HCT116 (cell line): ENCODE measurements at regions not wholly inside any gene's neighbourhood (a gene's known extent, or its start where the extent isn't known, plus 50 kb on each side); places are given as distances from the start of the nearest gene placed in this dataset.

Experiments
- ATAC-seq: fragments of 200-7000 bp; cut with Tn5 transposase; 2 replicates; pipeline ENCODE4 v1.9.1; 2020; ENCODE audit warnings: mild to moderate bottlenecking, moderate library complexity
- BruUV-seq: library from RNA; stranded (reverse); fragments of 400-500 nt; replicated peaks from 2 replicates; lab custom pipeline; 2021; lab: Mats Ljungman, UMichigan
- CTCF ChIA-PET: fragments of 300-600 bp; sonication (Branson Sonifier 250); formaldehyde crosslinking; loops from one replicate; lab custom pipeline; 2021; ENCODE audit warnings: antibody characterized with exemption; lab: Charles Lee
- POLR2A ChIA-PET: fragments of 300-600, 350-600 bp; sonication (Branson Sonifier 250); formaldehyde crosslinking; loops from one replicate; lab custom pipeline; 2021; ENCODE audit warnings: antibody characterized with exemption; lab: Charles Lee
- RAD21 ChIA-PET, 2 experiments: fragments of 300-600 bp; sonication (Branson Sonifier 250); formaldehyde crosslinking; loops; one replicate each; lab custom pipeline; 2023; ENCODE audit warnings: low total read pairs in 2 of 2; ENCODE audit not compliant: uncharacterized antibody in 2 of 2, unreplicated experiment in 2 of 2, low non-redundant PET in 1 of 2; lab: Charles Lee
- DNase-seq: peaks from one replicate; pipeline ENCODE4 v3.0.0-alpha.2; 2010; ENCODE audit warnings: low read depth, low spot score
- H2AFZ ChIP-seq: fragments of 200-600 bp; shearing (Covaris generic), sonication (generic); 2 replicates; pipeline ENCODE4 v1.6.1; 2017; ENCODE audit warnings: low read depth, mixed run types, mixed read lengths, antibody characterized with exemption, low read length; ENCODE audit not compliant: poor library complexity, severe bottlenecking
- H3K27ac ChIP-seq: 2 replicates; pipeline ENCODE4 v1.5.1; 2012; ENCODE audit warnings: low read depth, low read length
- H3K27me3 ChIP-seq: fragments of 200-600 bp; sonication (generic); 2 replicates; pipeline ENCODE4 v1.6.1; 2016; ENCODE audit warnings: mixed run types, low read length, mixed read lengths; ENCODE audit not compliant: insufficient read depth
- H3K36me3 ChIP-seq, 2 experiments: fragments of 200-500 bp in 1 of 2; fragments of 200-600 bp in 1 of 2; sonication (Bioruptor generic) in 1 of 2; sonication (generic) in 1 of 2; 2 replicates each; pipeline versions ENCODE4 v1.5.1 to v1.6.1; 2014 to 2016; ENCODE audit warnings: low read length in 2 of 2, inconsistent platforms in 1 of 2, mixed read lengths in 1 of 2, mixed run types in 1 of 2; ENCODE audit not compliant: insufficient read depth in 2 of 2, control insufficient read depth in 1 of 2
- H3K4me1 ChIP-seq, 2 experiments: fragments of 200-600 bp in 1 of 2; sonication (generic) in 1 of 2; 2 replicates each; pipeline versions ENCODE4 v1.5.1 to v1.6.1; 2012 to 2017; ENCODE audit warnings: low read length in 2 of 2, inconsistent platforms in 1 of 2, mild to moderate bottlenecking in 1 of 2, mixed read lengths in 1 of 2, mixed run types in 1 of 2, moderate library complexity in 1 of 2; ENCODE audit not compliant: insufficient read depth in 2 of 2, control insufficient read depth in 1 of 2
- H3K4me2 ChIP-seq: fragments of 200-600 bp; sonication (generic); 2 replicates; pipeline ENCODE4 v1.6.1; 2017; ENCODE audit warnings: mixed run types, low read length, mixed read lengths
- H3K4me3 ChIP-seq, 2 experiments: fragments of 200-600 bp in 1 of 2; sonication (generic) in 1 of 2; replicated peaks in 1 of 2; 2 replicates each; pipeline ENCODE4 v1.5.1; 2011 to 2016; ENCODE audit warnings: low read length in 2 of 2, control low read depth in 1 of 2, low read depth in 1 of 2, mild to moderate bottlenecking in 1 of 2, mixed read lengths in 1 of 2, mixed run types in 1 of 2
- H3K79me2 ChIP-seq: fragments of 200-600 bp; sonication (generic); 2 replicates; pipeline ENCODE4 v1.6.1; 2017; ENCODE audit warnings: mild to moderate bottlenecking, mixed run types, low read length, moderate library complexity, mixed read lengths; ENCODE audit not compliant: insufficient read depth
- H3K9ac ChIP-seq: fragments of 200-600 bp; sonication (generic); 2 replicates; pipeline ENCODE4 v1.6.1; 2016; ENCODE audit warnings: low read length, mixed read lengths
- H3K9me2 ChIP-seq: fragments of 200-600 bp; sonication (generic), shearing (Covaris generic); 2 replicates; pipeline ENCODE4 v1.6.1; 2017; ENCODE audit warnings: mixed run types, mild to moderate bottlenecking, moderate library complexity; ENCODE audit not compliant: insufficient read depth
- H3K9me3 ChIP-seq, 2 experiments: fragments of 200-500 bp in 1 of 2; fragments of 200-600 bp in 1 of 2; sonication (Bioruptor generic) in 1 of 2; sonication (generic) in 1 of 2; 2 replicates each; pipeline ENCODE4 v1.6.1; 2014 to 2017; ENCODE audit warnings: low read length in 2 of 2, mixed read lengths in 2 of 2, inconsistent platforms in 1 of 2, low read depth in 1 of 2, mild to moderate bottlenecking in 1 of 2, mixed run types in 1 of 2, moderate library complexity in 1 of 2; ENCODE audit not compliant: control insufficient read depth in 1 of 2, insufficient read depth in 1 of 2
- H4K20me1 ChIP-seq: fragments of 200-600 bp; sonication (generic), shearing (Covaris generic); 2 replicates; pipeline ENCODE4 v1.6.1; 2017; ENCODE audit warnings: mixed run types, mild to moderate bottlenecking, moderate library complexity; ENCODE audit not compliant: insufficient read depth
- CEBPB ChIP-seq: IDR thresholded peaks from 2 replicates; pipeline ENCODE4 v1.6.1; 2012; ENCODE audit warnings: low read depth
- ELF1 ChIP-seq: IDR thresholded peaks from 2 replicates; pipeline ENCODE4 v1.6.1; 2012; ENCODE audit warnings: low read depth, borderline replicate concordance
- EZH2phosphoT487 ChIP-seq: fragments of 200-600 bp; IDR thresholded peaks from 2 replicates; pipeline ENCODE4 v1.6.1; 2018; ENCODE audit warnings: antibody characterized with exemption, borderline replicate concordance
- JUND ChIP-seq: IDR thresholded peaks from 2 replicates; pipeline ENCODE4 v1.6.1; 2012
- POLR2A ChIP-seq: IDR thresholded peaks from 2 replicates; pipeline ENCODE4 v1.7.0; 2011; ENCODE audit warnings: borderline replicate concordance; ENCODE audit not compliant: insufficient read depth, insufficient read length; ENCODE audit errors: extremely low read depth
- POLR2AphosphoS5 ChIP-seq: IDR thresholded peaks from 2 replicates; pipeline ENCODE4 v1.6.1; 2011; ENCODE audit warnings: mild to moderate bottlenecking, low read depth, low read length, moderate library complexity
- RAD21 ChIP-seq: IDR thresholded peaks from 2 replicates; pipeline ENCODE4 v1.6.1; 2012; ENCODE audit warnings: low read depth, mild to moderate bottlenecking
- SIN3A ChIP-seq: IDR thresholded peaks from 2 replicates; pipeline ENCODE4 v1.6.1; 2012; ENCODE audit warnings: low read depth
- SP1 ChIP-seq: IDR thresholded peaks from 2 replicates; pipeline ENCODE4 v1.6.1; 2012; ENCODE audit warnings: low read depth
- SRF ChIP-seq: IDR thresholded peaks from 2 replicates; pipeline ENCODE4 v1.6.1; 2012; ENCODE audit warnings: low read depth
- TCF7L2 ChIP-seq: IDR thresholded peaks from 2 replicates; pipeline ENCODE4 v1.7.0; 2011; ENCODE audit warnings: borderline replicate concordance, inconsistent platforms; ENCODE audit not compliant: insufficient read depth, insufficient read length; ENCODE audit errors: extremely low read depth
- ZFX ChIP-seq: fragments of 450-650 bp; IDR thresholded peaks from 2 replicates; pipeline ENCODE4 v1.6.1; 2017
- ZNF274 ChIP-seq: fragments of 200-500 bp; sonication (Bioruptor generic); IDR thresholded peaks from 2 replicates; pipeline ENCODE4 v1.6.1; 2014; ENCODE audit warnings: mild to moderate bottlenecking, low read depth, low read length, inconsistent platforms
- intact Hi-C: fragments of 100-400 bp; cut with micrococcal nuclease; formaldehyde crosslinking; loops from 2 replicates; pipeline ENCODE4 v1.10.0; 2022
- TF ChIP-seq, protein P1 (sequence below): IDR thresholded peaks from 2 replicates; pipeline ENCODE4 v1.6.1; 2012; ENCODE audit warnings: low read depth
- TF ChIP-seq, protein P2 (sequence below): IDR thresholded peaks from 2 replicates; pipeline ENCODE4 v1.6.1; 2012
- TF ChIP-seq, protein P3 (sequence below): IDR thresholded peaks from 2 replicates; pipeline ENCODE4 v1.6.1; 2011; ENCODE audit warnings: mild to moderate bottlenecking, low read length, moderate library complexity; ENCODE audit not compliant: insufficient replicate concordance; ENCODE audit errors: extremely low read depth
- TF ChIP-seq, protein P4 (sequence below), 3 experiments: fragments of 200-600 bp in 1 of 3; sonication (generic) in 1 of 3; IDR thresholded peaks in 2 of 3; conservative IDR thresholded peaks in 1 of 3; 2 replicates each; pipeline ENCODE4 v1.5.1; 2012 to 2017; ENCODE audit warnings: low read depth in 2 of 3, low read length in 2 of 3, antibody characterized with exemption in 1 of 3, borderline replicate concordance in 1 of 3, control low read depth in 1 of 3, mild to moderate bottlenecking in 1 of 3, mixed read lengths in 1 of 3, mixed run types in 1 of 3, moderate library complexity in 1 of 3; ENCODE audit not compliant: insufficient read depth in 1 of 3
- TF ChIP-seq, protein P5 (sequence below): IDR thresholded peaks from 2 replicates; pipeline ENCODE4 v1.6.1; 2012

DNA sequence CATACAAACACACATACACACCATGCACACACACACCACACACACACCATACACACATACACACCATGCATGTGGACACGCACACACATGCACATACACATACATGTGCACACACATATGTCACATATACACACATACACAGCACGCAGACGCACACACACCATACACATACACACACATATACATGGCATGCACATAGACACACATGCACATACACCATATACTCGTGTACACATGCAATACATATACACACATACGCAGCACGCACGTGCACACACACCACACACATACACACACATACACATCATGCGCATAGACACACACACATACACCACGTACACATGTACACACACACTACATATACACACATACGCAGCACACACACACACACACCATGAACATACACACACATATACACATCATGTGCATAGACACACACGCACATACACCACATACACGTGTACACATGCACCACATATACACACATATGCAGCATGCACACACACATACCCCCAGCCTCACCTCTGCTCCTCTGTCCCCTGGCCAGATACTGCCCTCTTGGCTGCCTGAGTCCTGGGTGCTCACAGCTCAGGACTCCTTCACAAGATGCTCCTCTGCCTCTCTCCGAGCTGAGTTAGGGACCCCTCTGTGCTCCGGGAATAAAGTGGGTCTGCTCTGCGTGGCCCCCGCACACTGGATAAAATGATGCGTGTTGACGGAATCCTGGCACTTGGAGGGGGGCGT, 70.9 kb upstream of the ARHGEF7 start:
- H3K4me3 ChIP-seq, result no peak overlapping the region
- peaks cover 0 to 21% of the 10 kb centered on the region in 2 experiments; a peak in 2 of 4 replicates for H3K4me1 ChIP-seq
- CTCF ChIA-PET, result no interaction called here
- no peak overlapping the region for H3K9ac ChIP-seq
- BruUV-seq, result no TSS peak
- no peak for DNase-seq
- intact Hi-C loops, result loop anchor here (10.0 kb wide), 1 partner anchor 129 kb away; the partner anchor contains the start of gene ANKRD10
- POLR2A ChIA-PET, result no interaction called here
- H4K20me1 ChIP-seq, result no peaks in the 10 kb centered on the region
- peak overlapping the region; percentile 30; the same call in 1 of the 2 replicates for H3K4me2 ChIP-seq
- H2AFZ ChIP-seq, result no peak overlapping the region
- no peak overlapping the region for H3K27ac ChIP-seq
- no peaks in the 10 kb centered on the region for H3K9me2 ChIP-seq
- RAD21 ChIA-PET, result no interaction called here
- no peaks in the 10 kb centered on the region for H3K27me3 ChIP-seq
- ATAC-seq, result no peak
- no peaks in the 10 kb centered on the region for H3K79me2 ChIP-seq
- H3K9me3 ChIP-seq, result no peaks in the 10 kb centered on the region
- no peaks in the 10 kb centered on the region for H3K36me3 ChIP-seq
- TF ChIP-seq RAD21 (no peak), EZH2phosphoT487 (no peak), ZNF274 (no peak), SP1 (no peak), ZFX (no peak), POLR2AphosphoS5 (no peak), SRF (no peak), JUND (no peak), TCF7L2 (no peak), CEBPB (no peak), ELF1 (no peak), POLR2A (no peak), SIN3A (no peak)
- TF ChIP-seq, protein P1, sequence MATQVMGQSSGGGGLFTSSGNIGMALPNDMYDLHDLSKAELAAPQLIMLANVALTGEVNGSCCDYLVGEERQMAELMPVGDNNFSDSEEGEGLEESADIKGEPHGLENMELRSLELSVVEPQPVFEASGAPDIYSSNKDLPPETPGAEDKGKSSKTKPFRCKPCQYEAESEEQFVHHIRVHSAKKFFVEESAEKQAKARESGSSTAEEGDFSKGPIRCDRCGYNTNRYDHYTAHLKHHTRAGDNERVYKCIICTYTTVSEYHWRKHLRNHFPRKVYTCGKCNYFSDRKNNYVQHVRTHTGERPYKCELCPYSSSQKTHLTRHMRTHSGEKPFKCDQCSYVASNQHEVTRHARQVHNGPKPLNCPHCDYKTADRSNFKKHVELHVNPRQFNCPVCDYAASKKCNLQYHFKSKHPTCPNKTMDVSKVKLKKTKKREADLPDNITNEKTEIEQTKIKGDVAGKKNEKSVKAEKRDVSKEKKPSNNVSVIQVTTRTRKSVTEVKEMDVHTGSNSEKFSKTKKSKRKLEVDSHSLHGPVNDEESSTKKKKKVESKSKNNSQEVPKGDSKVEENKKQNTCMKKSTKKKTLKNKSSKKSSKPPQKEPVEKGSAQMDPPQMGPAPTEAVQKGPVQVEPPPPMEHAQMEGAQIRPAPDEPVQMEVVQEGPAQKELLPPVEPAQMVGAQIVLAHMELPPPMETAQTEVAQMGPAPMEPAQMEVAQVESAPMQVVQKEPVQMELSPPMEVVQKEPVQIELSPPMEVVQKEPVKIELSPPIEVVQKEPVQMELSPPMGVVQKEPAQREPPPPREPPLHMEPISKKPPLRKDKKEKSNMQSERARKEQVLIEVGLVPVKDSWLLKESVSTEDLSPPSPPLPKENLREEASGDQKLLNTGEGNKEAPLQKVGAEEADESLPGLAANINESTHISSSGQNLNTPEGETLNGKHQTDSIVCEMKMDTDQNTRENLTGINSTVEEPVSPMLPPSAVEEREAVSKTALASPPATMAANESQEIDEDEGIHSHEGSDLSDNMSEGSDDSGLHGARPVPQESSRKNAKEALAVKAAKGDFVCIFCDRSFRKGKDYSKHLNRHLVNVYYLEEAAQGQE, result no peak
- TF ChIP-seq, protein P2, sequence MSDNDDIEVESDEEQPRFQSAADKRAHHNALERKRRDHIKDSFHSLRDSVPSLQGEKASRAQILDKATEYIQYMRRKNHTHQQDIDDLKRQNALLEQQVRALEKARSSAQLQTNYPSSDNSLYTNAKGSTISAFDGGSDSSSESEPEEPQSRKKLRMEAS, result no peak
- TF ChIP-seq, protein P3, sequence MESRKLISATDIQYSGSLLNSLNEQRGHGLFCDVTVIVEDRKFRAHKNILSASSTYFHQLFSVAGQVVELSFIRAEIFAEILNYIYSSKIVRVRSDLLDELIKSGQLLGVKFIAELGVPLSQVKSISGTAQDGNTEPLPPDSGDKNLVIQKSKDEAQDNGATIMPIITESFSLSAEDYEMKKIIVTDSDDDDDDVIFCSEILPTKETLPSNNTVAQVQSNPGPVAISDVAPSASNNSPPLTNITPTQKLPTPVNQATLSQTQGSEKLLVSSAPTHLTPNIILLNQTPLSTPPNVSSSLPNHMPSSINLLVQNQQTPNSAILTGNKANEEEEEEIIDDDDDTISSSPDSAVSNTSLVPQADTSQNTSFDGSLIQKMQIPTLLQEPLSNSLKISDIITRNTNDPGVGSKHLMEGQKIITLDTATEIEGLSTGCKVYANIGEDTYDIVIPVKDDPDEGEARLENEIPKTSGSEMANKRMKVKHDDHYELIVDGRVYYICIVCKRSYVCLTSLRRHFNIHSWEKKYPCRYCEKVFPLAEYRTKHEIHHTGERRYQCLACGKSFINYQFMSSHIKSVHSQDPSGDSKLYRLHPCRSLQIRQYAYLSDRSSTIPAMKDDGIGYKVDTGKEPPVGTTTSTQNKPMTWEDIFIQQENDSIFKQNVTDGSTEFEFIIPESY, result no peak
- TF ChIP-seq, protein P4, sequence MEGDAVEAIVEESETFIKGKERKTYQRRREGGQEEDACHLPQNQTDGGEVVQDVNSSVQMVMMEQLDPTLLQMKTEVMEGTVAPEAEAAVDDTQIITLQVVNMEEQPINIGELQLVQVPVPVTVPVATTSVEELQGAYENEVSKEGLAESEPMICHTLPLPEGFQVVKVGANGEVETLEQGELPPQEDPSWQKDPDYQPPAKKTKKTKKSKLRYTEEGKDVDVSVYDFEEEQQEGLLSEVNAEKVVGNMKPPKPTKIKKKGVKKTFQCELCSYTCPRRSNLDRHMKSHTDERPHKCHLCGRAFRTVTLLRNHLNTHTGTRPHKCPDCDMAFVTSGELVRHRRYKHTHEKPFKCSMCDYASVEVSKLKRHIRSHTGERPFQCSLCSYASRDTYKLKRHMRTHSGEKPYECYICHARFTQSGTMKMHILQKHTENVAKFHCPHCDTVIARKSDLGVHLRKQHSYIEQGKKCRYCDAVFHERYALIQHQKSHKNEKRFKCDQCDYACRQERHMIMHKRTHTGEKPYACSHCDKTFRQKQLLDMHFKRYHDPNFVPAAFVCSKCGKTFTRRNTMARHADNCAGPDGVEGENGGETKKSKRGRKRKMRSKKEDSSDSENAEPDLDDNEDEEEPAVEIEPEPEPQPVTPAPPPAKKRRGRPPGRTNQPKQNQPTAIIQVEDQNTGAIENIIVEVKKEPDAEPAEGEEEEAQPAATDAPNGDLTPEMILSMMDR (IDR thresholded peaks at IDR 0.05 in 2 of 3, conservative IDR thresholded peaks at IDR 0.05 in 1 of 3; ENCODE audit: borderline replicate concordance in 1 of 3, insufficient read depth in 1 of 3, low read depth in 2 of 3, low read length in 2 of 3), result no peak
- TF ChIP-seq, protein P5, sequence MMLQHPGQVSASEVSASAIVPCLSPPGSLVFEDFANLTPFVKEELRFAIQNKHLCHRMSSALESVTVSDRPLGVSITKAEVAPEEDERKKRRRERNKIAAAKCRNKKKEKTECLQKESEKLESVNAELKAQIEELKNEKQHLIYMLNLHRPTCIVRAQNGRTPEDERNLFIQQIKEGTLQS, result no peak
